NOMO-1 treated with DMSO at 0.1 percent for 48 hours (cell line): ENCODE measurements at regions not wholly inside any gene's neighbourhood (a gene's known extent, or its start where the extent isn't known, plus 50 kb on each side); places are given as distances from the start of the nearest gene placed in this dataset.

Experiments
- DNase-seq: peaks from one replicate; lab custom pipeline; 2025; ENCODE audit not compliant: unreplicated experiment; lab: John Stamatoyannopoulos, UW

DNA sequence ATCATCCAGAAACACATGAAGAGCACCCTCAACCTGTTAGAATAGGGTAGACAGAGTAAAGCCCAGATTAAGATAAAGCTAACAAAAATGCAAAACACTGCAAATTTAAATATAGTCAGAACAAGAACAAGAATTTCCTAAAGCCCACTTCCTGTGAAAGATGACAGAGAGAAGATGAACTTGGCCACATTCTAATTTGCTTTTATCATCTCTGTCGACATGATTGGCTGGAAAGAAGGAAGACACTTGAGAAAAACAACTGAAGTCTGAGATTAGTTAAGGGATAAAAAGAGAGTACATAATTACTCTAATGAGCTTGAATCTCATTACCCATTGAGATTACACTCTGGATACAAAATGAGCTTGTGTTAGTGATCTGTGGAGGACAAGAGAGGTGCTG is 537.6 kb downstream of the KLF5 start:
- DNase-seq, result no peak

DNA sequence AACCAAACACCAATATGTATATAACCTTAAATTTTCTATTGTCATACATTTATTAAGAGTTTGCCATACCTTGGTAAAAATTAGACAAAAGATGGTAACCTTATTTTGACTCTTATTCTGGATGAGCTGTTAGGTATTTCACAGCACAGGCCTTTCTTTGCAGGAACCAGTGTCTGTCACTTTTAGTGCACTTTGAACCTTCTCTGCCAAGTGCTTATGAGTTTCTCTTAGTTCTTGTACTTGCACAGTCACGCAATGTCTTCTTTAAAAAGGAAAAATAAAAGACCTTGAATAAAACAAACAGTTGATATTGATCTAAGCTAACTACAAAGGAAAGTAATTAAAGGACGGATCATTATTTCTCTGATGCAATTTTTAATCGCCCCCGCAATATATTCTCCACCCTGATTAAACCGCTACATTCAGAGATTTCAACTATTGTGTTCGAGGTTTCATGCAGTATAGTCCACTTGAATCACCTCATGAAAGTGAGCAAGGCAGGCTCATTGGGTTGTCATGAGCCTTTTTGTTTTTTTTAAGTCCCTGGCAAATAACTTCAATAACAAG is 534.5 kb downstream of the KLF5 start:
- DNase-seq, result no peak

DNA sequence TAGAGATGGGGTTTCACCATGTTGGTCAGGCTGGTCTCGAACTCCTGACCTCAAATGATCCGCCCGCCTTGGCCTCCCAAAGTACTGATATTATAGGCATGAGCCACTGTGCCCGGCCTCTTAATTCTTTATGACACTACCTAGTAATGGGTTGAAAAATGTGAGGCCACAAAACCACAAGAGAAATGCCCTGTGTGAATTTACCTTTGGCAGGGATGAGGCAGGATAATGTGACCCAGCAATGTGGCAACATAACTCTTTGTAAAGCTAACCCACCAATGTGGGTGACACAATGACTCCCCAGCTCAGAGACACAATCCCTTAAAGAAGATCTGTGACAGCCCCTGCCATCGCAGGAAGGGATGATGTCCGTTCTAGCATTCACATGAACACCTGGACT is 533.1 kb downstream of the KLF5 start:
- DNase-seq, result no peak

DNA sequence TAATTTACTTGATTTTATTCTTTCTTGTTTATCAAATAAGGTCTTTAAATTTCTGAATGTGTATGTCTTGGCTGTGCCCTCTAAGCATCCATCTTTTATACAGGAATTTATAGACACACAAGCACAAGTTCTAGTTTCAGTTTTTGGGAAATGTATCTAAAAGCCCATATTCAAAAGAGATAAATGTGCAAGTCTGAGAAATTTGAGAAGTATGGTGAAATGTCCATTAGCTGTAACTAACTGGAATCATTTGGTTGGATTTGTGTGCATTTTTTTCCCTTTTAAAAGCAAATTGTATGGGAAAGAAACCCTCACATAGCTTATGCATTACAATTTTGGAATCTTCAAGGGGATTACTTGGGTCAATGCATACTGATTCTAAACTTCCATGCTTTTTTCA is 532.0 kb downstream of the KLF5 start:
- DNase-seq, result no peak

DNA sequence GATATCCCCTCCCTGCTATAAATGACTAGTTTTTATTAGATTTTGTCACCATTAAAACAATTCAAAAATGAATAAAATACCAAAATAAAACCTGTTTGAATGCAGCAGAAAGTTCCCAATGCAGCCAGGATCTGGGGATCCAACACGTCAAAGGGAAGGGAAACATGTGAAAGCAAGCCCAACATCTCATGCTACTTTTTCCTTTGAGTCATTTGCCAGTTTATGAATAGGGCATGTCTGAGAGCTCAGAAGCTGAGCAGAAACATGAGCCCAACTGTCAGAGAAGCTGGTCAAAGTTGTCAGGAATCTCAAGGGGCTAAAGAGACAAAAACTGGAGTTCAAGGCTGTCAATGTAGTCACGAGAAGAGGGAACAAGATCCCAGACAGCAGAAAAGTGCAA is 526.4 kb downstream of the KLF5 start:
- no peak for DNase-seq

DNA sequence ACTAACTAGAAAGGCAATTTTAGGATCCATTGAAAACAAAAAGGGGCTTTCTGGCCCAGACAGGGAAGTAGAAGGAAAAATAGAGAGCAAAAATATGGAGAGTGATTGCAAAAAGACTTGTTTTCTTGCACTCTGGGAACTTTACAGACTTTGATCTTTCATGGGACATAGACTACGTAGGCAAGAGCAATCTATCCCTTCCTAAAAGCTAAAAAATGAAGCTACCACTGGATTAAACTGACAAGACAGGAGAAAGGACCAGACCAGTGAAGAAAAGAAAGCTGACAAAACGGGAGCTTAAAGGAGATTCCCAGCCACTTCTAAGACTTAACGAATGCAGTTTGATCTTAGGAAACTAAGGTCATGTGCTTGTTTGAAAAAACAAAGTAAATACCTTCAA is 524.5 kb downstream of the KLF5 start:
- DNase-seq, result no peak

DNA sequence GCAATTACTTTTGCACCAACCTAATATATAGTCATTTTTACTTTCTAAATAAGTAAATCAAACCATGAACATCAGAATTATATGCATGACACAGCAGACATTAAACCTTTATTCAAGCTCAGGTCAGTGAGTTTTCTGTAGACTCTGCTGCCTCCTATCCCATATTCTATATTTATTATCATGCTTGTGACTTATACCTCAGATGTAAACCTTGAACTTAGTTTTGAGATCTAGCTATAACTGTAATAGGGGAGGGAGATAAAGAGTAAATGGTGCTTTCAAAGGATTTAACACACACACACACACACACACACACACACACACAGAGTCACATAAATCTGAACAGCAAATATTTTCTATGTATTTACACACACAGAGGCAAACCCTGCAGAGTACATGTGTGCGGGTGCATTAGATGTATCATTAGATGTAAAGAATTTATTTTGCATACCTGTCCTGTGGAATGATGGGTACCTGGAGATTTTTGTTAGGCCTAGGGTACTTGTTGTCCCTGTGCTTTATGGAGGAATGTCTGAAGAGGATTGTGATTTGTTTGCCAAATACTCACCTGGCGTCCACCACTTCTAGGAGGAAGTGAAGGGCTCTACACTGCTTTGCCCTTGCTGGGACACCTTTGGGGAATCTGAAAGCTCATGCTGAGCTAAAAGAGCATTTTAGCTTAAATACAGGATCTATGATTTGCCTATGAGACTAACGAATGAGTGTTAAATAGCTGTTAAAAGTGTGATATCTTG is 521.9 kb downstream of the KLF5 start:
- DNase-seq, result no peak

DNA sequence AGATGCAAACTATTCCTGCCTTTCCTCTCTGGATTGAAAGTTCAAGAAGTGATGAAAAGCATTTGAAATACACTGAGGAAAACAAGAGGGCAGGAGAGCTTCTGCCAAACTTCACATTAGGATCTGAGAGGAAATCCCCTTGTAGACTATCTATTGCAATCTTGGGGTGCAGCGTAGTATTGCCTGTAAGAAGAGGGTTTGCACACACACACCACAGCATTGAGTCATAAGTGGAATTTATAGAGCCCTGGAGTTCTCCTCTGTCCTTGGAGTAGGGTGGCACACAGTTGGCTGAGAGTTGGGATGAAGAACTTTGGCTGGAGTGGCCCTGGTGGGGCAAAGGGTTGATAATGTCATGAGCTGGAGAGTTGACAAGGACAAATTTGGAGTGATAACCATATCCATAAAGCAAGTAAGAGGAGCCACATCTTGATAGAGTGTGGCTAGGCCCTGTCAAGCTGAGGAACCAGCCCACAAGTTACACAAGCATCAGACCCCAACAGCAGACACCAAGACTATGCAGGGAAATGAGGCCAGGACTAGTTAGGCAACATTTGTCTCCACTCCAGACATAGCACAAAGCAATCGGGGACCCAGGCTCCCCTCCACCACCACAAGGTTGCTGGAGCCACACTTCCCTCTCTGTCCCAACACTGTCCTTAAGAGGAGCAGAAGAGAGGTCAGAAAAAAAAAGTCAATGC is 520.9 kb downstream of the KLF5 start:
- no peak for DNase-seq

DNA sequence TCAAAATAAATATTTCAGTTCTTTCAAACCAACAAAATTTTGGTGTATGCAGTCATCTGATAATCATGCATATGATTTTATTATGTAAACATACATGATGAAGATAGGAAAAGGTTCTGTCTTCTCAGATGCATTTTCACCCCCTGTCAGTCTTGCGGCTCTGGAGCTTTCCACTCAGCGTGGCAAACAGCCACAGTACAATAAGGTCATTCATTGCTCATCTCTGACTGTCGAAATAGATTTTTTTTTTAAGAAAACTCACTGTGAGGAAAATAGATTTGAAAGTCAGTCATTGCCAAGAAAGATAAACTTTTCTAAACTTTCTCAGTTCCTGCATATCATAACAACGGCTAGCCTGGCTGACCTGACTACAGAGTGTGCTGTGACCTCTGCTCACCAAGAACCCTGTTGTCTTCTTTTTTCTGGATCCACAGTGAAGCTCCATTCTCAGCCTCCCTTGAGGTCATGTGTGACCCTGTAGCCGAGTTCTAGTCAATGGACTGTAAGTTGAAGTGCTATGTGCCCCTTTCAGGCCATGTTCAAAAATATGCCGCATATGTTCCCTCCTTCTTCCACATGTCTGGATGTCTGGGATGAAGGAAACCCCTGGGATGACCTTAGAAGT is 519.6 kb downstream of the KLF5 start:
- no peak for DNase-seq

DNA sequence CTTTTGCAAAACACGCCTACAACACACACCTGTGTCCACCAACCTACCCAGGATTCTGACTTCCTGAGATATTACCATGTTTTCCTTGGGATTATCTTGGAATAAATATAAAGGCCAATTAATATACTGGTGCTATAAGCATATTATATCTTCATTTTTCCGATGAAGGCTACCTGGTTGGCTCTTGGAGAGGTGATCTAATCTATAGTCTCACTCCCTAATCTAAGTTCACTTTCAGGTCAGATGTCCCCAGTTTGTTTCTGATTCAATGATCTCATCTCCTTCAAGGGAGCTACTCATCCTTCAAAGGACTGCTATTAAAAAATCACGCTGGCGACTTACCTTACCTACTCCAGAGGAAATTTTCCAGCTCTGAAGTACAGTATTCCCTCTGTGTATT is 517.5 kb downstream of the KLF5 start:
- DNase-seq, result no peak

DNA sequence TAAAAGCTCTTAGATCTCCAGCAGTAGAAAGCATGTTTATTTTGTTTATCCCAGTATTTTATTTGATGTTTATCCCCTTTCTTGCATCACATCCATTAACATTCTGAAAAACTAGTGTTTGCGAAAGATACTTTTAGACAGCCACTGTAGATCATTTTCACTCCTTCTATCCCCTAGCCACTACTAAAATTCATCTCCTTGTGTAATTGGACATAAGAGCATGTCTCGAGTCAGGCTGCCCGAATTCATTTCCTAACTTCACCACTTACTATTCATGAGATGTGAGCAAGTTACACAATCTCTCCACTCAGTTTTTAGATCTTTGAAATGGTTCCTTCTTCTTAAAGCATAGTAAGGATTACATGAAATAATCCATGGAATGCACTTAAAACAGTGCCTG is 514.0 kb downstream of the KLF5 start:
- DNase-seq, result no peak

DNA sequence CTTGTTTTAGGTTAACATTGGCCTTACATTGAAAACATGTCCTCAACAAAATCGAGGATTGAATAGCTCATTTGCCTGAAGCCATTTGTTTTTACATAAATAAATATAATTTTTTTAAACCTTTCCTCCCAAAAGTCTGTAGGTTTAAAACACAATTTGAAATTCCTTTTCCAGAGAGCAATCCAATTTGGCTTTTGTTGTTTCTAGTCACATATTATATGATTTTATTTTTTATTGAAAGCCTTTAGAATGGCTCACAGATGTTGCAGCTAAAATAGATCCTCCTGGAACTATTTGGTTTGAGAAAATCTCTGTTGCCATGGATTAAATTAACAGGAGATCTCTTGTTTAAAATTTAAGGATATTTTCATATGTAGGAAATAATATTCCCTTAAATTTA is 512.6 kb downstream of the KLF5 start:
- DNase-seq, result no peak

DNA sequence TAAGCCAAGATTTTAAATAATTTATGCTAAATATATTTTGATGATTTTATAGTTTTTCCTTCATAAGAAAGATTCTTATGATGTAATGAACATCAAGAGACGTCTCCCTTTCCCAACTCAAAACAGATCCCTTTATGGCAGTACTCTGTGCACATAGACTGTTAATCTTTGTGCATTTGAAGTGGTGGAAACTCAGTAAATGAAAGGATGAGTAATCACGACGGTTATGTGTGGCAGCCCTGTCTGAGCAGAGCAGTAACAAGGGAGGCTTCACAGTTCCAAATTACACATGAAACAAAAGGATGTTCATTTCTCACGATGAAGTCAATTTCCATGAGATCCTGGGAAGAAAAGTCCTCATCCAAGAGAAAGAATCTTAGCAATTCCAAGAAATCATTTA is 498.1 kb downstream of the KLF5 start:
- no peak for DNase-seq

DNA sequence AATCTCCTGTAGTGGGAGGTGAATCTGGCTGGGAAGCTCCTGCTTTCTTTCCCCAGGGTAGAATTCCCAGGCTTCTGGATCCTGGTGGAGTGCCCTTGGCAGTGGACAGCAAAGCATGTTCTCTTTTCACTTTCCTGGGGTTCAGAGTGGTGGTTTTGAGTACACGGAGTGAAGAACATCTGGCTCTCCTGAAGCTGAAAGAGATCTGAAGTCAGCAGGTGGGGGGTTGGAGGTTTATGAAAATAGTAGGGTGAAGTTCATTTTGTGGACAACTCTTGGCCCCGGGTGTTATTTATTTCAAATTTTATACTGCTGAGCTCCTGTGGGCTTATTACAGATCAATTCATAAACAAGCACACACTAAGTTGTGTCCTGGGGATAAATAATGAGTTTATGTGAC is 497.3 kb downstream of the KLF5 start:
- no peak for DNase-seq

DNA sequence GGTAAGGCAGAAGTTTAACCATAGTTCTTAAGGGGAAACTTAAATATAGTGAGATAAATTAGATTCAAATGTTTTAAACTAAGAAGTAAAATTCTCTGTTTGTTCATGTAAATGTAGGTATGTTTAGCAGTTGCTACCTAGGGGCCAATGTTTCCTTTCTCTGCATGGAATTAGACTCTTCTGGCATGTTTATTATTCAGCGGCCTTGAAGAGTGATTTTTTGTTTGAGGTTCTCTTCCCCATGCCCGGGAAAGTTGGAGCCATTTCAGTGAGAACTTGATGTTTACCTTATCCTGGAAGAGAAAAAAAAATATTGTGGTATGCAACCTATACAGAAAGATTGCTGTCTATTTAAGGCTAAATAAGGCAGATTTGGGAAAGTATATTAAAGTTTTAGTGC is 492.9 kb downstream of the KLF5 start:
- no peak for DNase-seq

DNA sequence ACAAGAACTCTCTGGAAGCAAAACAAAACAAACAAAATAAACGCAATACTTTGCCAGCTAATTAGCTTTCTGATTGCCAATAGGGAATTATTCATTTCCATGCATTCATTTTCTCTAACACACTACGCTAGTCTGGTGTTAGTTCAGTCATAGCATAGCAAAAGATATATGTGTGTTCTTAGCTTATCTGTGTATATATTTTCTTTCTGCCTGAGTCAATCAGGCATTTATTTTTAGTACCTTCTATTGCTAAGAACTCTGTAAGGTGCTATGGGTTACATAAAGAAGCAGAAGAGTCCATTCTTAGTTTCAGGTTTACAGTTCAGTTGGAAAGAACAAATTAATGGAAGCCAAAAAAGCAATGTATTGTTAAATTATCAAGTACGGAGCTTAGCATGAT is 490.9 kb downstream of the KLF5 start:
- no peak for DNase-seq

DNA sequence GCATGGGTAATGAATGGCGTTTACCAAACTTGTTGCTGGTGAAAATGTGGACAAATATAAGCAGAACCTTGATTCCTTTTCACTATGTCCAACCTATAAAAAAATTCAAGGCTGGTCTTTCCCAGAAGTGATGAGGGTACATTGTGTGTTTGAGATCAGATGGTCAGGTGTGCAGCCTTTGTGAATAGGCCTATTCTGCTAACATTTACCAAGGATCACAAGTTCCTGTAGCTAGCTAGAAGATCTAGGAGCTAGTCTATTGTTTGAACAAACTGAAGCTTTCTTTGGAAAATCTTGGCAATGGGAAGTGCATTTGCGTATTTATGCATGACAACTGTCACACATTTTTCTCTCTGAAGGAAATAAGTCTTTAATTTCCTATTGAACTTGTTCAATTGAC is 489.6 kb downstream of the KLF5 start:
- no peak for DNase-seq

DNA sequence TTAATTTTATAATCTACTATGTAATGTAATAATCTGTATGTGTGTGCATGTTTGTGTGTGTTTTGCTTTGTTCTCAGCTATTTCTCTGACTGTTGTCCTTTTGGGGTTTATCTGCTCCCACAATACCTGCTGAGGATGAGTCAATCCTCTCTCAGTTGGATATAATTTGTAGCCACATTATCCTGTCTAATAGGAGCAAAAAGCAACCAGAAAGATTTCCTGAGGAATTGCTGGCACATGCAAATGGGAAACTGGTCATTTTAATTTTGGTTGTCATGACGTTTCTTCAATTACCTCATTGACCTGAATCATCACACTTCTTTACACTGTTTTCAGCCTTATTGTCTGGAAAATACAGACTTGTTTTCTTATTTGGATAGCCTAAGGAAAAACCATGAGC is 488.4 kb downstream of the KLF5 start:
- DNase-seq, result no peak

DNA sequence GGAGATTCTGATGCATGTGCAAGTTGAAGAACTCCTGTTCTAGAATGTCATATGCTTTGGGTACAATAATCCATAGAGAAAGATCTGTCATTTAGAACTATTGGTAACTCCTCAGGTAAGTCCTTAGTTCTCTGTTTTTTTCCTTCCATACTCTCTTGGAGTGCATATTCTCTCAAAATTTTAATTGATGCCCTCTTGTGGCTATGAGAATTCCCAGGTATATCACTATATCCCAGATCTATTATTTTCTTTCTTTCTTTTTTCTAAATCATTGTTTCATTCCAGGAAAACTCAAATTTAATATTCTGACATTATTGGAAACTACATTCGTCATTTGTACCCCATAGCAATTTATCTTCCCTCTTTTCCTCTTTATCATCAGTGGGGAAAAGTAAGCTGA is 485.4 kb downstream of the KLF5 start:
- DNase-seq, result no peak

DNA sequence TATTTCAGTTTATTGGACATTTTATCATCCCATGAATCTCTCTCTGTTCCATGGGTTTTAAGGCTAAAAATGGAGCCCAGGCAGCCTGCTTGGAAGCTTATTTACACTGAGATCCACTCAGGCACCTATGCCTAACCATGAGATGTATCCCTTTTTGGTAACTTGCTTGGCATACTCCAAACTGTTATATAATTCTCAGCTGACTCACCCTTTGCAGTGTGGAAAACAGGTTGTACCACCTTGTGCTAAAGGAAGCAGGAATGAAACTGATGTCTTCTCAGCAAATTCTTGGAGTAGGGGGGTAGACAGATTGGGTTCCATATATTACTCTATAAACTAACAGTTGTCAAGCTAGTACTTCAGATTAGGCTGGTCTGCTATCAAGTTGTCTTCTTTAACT is 483.6 kb downstream of the KLF5 start:
- DNase-seq, result no peak

DNA sequence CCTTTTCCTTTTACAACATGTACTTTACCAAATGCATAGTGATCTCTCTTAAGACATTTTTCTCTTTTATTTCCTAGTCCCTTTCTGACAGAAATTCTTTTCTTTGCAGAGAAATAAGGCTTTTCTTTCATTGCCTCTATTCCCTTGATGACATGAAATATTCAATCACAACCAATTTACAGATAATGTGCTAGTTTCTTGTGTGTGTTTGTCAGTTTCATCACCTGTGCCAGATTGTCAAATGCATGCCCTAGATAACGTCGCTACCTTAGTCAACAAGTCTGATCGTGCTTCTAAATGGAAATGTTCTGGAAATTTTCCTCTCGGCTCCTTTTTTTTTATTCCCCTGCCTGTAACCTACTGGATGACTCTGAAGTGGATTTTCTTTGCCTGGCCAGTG is 478.1 kb downstream of the KLF5 start:
- DNase-seq, result no peak

DNA sequence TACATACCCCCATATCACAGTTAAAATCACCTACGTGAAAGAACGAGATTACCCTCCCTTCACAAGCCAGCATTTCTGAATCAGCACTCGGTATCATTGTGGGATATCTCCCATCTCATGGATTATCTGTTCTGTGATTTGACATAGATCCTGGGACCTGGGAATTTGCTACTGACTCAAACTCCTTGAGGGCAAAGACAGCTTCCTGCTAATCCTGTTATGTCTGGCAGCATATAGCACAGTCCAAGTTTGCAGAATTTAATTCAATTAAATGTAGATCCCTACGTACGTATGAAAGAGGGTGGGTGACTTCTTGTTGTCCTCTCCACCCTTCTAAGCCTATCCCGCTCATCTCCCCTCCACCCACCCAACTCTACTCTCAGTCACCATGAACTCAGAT is 476.5 kb downstream of the KLF5 start:
- no peak for DNase-seq
